HFFc6 (cell line): ENCODE measurements at regions not wholly inside any gene's neighbourhood (a gene's known extent, or its start where the extent isn't known, plus 50 kb on each side); places are given as distances from the start of the nearest gene placed in this dataset.
A peak's percentile ranks its signal among the peaks of the same experiment; 100 is the strongest.

ENCODE experiments used
- DNase-seq: peaks from one replicate; pipeline ENCODE4 v3.0.0-alpha.2; 2018
- H3K27ac Mint-ChIP-seq: 2 replicates; pipeline ENCODE4 v1.8.0; 2020; ENCODE audit warnings: mild to moderate bottlenecking, mixed read lengths
- H3K27me3 Mint-ChIP-seq: 2 replicates; pipeline ENCODE4 v1.8.0; 2021; ENCODE audit warnings: mild to moderate bottlenecking, moderate library complexity, mixed read lengths; ENCODE audit not compliant: insufficient read depth
- H3K36me3 Mint-ChIP-seq: 2 replicates; pipeline ENCODE4 v1.8.0; 2021; ENCODE audit warnings: low read depth, mixed read lengths
- H3K4me1 Mint-ChIP-seq: 2 replicates; pipeline ENCODE4 v1.8.0; 2020; ENCODE audit warnings: low read depth, mixed read lengths
- H3K4me3 Mint-ChIP-seq: 2 replicates; pipeline ENCODE4 v1.8.0; 2020; ENCODE audit warnings: mild to moderate bottlenecking, moderate library complexity, mixed read lengths
- H3K9me3 Mint-ChIP-seq: 2 replicates; pipeline ENCODE4 v1.8.0; 2020; ENCODE audit warnings: mild to moderate bottlenecking, mixed read lengths
- CTCF ChIP-seq: fragments of 200-600 bp; sonication (generic); IDR thresholded peaks from 2 replicates; pipeline ENCODE4 v1.5.0; 2021; ENCODE audit warnings: antibody characterized with exemption, mild to moderate bottlenecking

GRCh38 chr12:105738051-105738450, 400.7 kb downstream of the NUAK1 start:
- Mint-ChIP-seq H3K27ac (no peak overlapping the region), H3K4me3 (no peak overlapping the region), H3K27me3 (peaks cover 3% of the 10 kb centered on the region; the same call in 1 of the 2 replicates), H3K36me3 (no peaks in the 10 kb centered on the region), H3K9me3 (no peaks in the 10 kb centered on the region), H3K4me1 (peaks cover 6% of the 10 kb centered on the region; the same call in 1 of the 2 replicates)
- TF ChIP-seq CTCF, result no peak
- DNase-seq, result no peak

DNA sequence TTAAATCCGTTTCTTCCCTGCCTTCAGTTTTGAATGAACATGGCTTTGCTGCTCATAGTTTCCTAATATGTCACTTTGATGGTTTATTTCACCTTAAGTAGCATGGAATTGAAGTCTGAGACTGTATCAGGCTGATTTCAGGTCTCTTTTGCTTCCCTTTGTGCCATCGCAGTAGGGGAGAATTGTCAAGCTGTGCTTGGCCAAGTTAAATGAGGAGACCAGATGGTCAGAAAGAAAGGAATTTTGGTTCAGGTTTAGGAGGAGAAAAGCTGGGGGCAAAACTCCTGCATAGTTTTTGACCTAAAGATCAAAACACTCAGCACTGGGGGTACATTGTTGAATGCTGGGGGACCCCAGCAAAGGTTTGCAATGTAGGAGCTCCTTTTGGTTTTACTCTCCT, 398.4 kb downstream of the NUAK1 start:
- TF ChIP-seq CTCF, result no peak
- no peak overlapping the region for H3K4me3 Mint-ChIP-seq
- H3K4me1 Mint-ChIP-seq, result peaks cover 12% of the 10 kb centered on the region
- H3K27me3 Mint-ChIP-seq, result peaks cover 3% of the 10 kb centered on the region; the same call in 1 of the 2 replicates
- DNase-seq, result no peak
- no peaks in the 10 kb centered on the region for H3K9me3 Mint-ChIP-seq
- H3K27ac Mint-ChIP-seq, result no peak overlapping the region
- H3K36me3 Mint-ChIP-seq, result no peaks in the 10 kb centered on the region

DNA sequence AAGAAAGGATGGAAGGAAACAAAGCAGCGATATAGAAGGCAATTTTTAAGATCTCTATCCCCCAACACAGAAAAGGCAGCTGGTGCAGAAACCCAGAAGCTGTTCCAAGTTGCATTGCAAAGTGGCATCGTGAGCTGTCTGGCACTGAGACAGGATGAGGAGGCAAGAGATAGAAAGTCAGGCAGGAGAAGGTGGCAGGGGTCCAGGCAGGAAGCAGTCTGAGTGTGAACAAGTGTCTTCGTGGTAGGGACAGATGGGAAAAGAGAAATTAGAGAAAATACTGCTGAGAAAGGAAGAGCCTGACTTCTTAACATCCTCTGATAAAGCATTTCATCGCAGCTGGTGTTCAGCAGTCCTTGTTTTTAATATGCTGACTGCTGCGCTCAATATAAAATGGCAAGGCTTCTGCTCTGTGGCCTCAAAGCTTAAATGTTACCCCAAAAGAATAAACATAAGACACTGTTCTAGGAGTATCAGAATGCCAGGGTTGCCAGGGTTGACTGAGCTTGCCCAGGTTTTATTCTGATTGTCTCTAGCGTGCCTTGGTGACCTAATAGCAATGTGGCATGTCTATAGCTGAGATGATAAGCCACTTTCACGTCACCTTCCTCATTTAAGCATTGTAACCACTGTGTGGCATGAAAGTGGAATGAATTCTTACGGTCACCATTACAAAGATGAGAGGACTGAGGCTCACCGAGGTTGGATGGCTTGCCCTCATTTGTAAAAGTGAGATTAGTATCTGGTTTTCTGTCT, 397.6 kb downstream of the NUAK1 start:
- Mint-ChIP-seq H3K9me3 (no peaks in the 10 kb centered on the region), H3K36me3 (no peaks in the 10 kb centered on the region), H3K27me3 (peaks cover 3% of the 10 kb centered on the region; the same call in 1 of the 2 replicates), H3K4me1 (peaks cover 14% of the 10 kb centered on the region), H3K4me3 (no peak overlapping the region), H3K27ac (peak overlapping the region; percentile 65; the same call in 1 of the 2 replicates)
- no peak for TF ChIP-seq CTCF
- peak; percentile 31 for DNase-seq

- peak; percentile 94 for DNase-seq
- no peak for TF ChIP-seq CTCF
- Mint-ChIP-seq H3K9me3 (no peaks in the 10 kb centered on the region), H3K27ac (peak overlapping the region; percentile 65), H3K36me3 (no peaks in the 10 kb centered on the region), H3K4me1 (peaks cover 14% of the 10 kb centered on the region), H3K4me3 (peak overlapping the region; percentile 65), H3K27me3 (peaks cover 3% of the 10 kb centered on the region; the same call in 1 of the 2 replicates)
Measured at GRCh38 chr12:105741786-105742566, 396.8 kb downstream of the NUAK1 start.

- no peak overlapping the region; the same call in 1 of the 2 replicates for H3K4me3 Mint-ChIP-seq
- peaks cover 3% of the 10 kb centered on the region; the same call in 1 of the 2 replicates for H3K27me3 Mint-ChIP-seq
- H3K36me3 Mint-ChIP-seq, result no peaks in the 10 kb centered on the region
- H3K4me1 Mint-ChIP-seq, result peaks cover 14% of the 10 kb centered on the region
- no peak overlapping the region; the same call in 1 of the 2 replicates for H3K27ac Mint-ChIP-seq
- no peaks in the 10 kb centered on the region for H3K9me3 Mint-ChIP-seq
- no peak for TF ChIP-seq CTCF
- DNase-seq, result no peak
Measured at GRCh38 chr12:105742567-105742874, 396.2 kb downstream of the NUAK1 start.
